Keratinocyte (primary cell): ENCODE measurements at regions not wholly inside any gene's neighbourhood (a gene's known extent, or its start where the extent isn't known, plus 50 kb on each side); places are given as distances from the start of the nearest gene placed in this dataset.

Source experiments
- DNase-seq: peaks from one replicate; pipeline ENCODE4 v3.0.0-alpha.2; 2011; ENCODE audit warnings: low read depth, missing footprints, low spot score
- FAIRE-seq: peaks from 2 replicates; lab custom pipeline; 2011; peaks lifted over from hg19 to GRCh38; lab: Jason Lieb, UNC
- H2AFZ ChIP-seq: 2 replicates; pipeline ENCODE4 v1.6.0; 2012; ENCODE audit warnings: low read length, control low read depth, inconsistent platforms; ENCODE audit not compliant: control insufficient read depth
- H3K27ac ChIP-seq: 2 replicates; pipeline ENCODE4 v1.5.1; 2011; ENCODE audit warnings: low read length; ENCODE audit not compliant: control insufficient read depth, insufficient read depth
- H3K27me3 ChIP-seq: 3 replicates; pipeline ENCODE4 v1.6.0; 2011; ENCODE audit warnings: low read length; ENCODE audit not compliant: control insufficient read depth, insufficient read depth; ENCODE audit errors: extremely low read depth
- H3K36me3 ChIP-seq, 2 experiments: 2 replicates in 1 of 2; 3 replicates in 1 of 2; pipeline ENCODE4 v1.5.1; 2011; ENCODE audit warnings: low read length in 2 of 2, mild to moderate bottlenecking in 1 of 2; ENCODE audit not compliant: control insufficient read depth in 2 of 2, insufficient read depth in 2 of 2; ENCODE audit errors: extremely low read depth in 1 of 2
- H3K4me1 ChIP-seq: 3 replicates; pipeline ENCODE4 v1.5.1; 2011; ENCODE audit warnings: low read length; ENCODE audit not compliant: control insufficient read depth, insufficient read depth; ENCODE audit errors: extremely low read depth
- H3K4me2 ChIP-seq: 3 replicates; pipeline ENCODE4 v1.6.0; 2011; ENCODE audit warnings: low read depth, low read length; ENCODE audit not compliant: control insufficient read depth, insufficient read depth; ENCODE audit errors: extremely low read depth
- H3K4me3 ChIP-seq, 3 experiments: fragments of 200-600 bp in 1 of 3; sonication (generic) in 1 of 3; 2 replicates in 2 of 3; 3 replicates in 1 of 3; pipeline ENCODE4 v1.5.1; 2011 to 2016; ENCODE audit warnings: low read length in 3 of 3, mild to moderate bottlenecking in 3 of 3, control low read depth in 2 of 3, inconsistent platforms in 1 of 3, low read depth in 1 of 3, mixed read lengths in 1 of 3, mixed run types in 1 of 3, moderate library complexity in 1 of 3; ENCODE audit not compliant: control insufficient read depth in 2 of 3, insufficient read depth in 2 of 3; ENCODE audit errors: extremely low read depth in 1 of 3
- H3K79me2 ChIP-seq: 2 replicates; pipeline ENCODE4 v1.6.0; 2012; ENCODE audit warnings: low read length; ENCODE audit not compliant: control insufficient read depth, insufficient read depth
- H3K9ac ChIP-seq: 3 replicates; pipeline ENCODE4 v1.6.0; 2011; ENCODE audit warnings: low read length; ENCODE audit not compliant: control insufficient read depth, insufficient read depth; ENCODE audit errors: extremely low read depth
- H3K9me1 ChIP-seq: 3 replicates; pipeline ENCODE4 v1.6.0; 2011; ENCODE audit warnings: low read length; ENCODE audit not compliant: control insufficient read depth, insufficient read depth; ENCODE audit errors: extremely low read depth
- H3K9me3 ChIP-seq: 2 replicates; pipeline ENCODE4 v1.5.1; 2012; ENCODE audit warnings: low read depth, low read length; ENCODE audit not compliant: control insufficient read depth
- H4K20me1 ChIP-seq: 3 replicates; pipeline ENCODE4 v1.6.0; 2011; ENCODE audit warnings: low read length; ENCODE audit not compliant: control insufficient read depth, insufficient read depth; ENCODE audit errors: extremely low read depth
- CTCF ChIP-seq, 3 experiments: IDR thresholded peaks in 1 of 3; conservative IDR thresholded peaks in 1 of 3; optimal IDR thresholded peaks in 1 of 3; 2 replicates in 2 of 3; 3 replicates in 1 of 3; pipeline versions ENCODE3 to v1.5.1; 2011; ENCODE audit warnings: low read length in 3 of 3, mild to moderate bottlenecking in 3 of 3, moderate library complexity in 2 of 3, control low read depth in 1 of 3, inconsistent platforms in 1 of 3; ENCODE audit not compliant: insufficient read depth in 2 of 3; ENCODE audit errors: extremely low read depth in 1 of 3
- EZH2 ChIP-seq: IDR thresholded peaks from one replicate; pipeline ENCODE4 v1.6.1; 2012; ENCODE audit warnings: inconsistent platforms, mild to moderate bottlenecking, low read length, moderate library complexity
- dilution Hi-C: fragments of 300-500 bp; cut with MboI; formaldehyde crosslinking; loops from one replicate; pipeline ENCODE4 v1.7.0; 2020; ENCODE audit warnings: low sequenced_read_pairs; ENCODE audit not compliant: extremely low pct_ligation_motif_present

GRCh38 chr9:129506892-129507291, 114.0 kb downstream of the C9orf50 start:
- Histone ChIP-seq H2AFZ (no peak overlapping the region), H3K27me3 (no peaks in the 10 kb centered on the region), H3K27ac (no peak overlapping the region), H3K79me2 (no peaks in the 10 kb centered on the region), H3K4me2 (no peak overlapping the region), H3K36me3 (no peaks in the 10 kb centered on the region), H3K4me3 (no peak overlapping the region), H3K9me3 (no peaks in the 10 kb centered on the region), H3K4me1 (peaks cover 3% of the 10 kb centered on the region), H3K9me1 (no peaks in the 10 kb centered on the region), H4K20me1 (no peaks in the 10 kb centered on the region), H3K9ac (no peak overlapping the region)
- DNase-seq (no peak), FAIRE-seq (no peak)
- dilution Hi-C loops = no loop called here
- TF ChIP-seq EZH2 = no peak

- H3K4me1 ChIP-seq = peaks cover 3% of the 10 kb centered on the region
- H3K4me2 ChIP-seq = no peak overlapping the region
- H3K9ac ChIP-seq = no peak overlapping the region
- FAIRE-seq (no peak), DNase-seq (no peak)
- no peak overlapping the region for H2AFZ ChIP-seq
- no peaks in the 10 kb centered on the region for H3K79me2 ChIP-seq
- TF ChIP-seq CTCF (optimal IDR thresholded peaks at IDR 0.05 in 1 of 3, IDR thresholded peaks at IDR 0.05 in 1 of 3, conservative IDR thresholded peaks at IDR 0.05 in 1 of 3; ENCODE audit: extremely low read depth in 1 of 3, insufficient read depth in 2 of 3, low read length in 3 of 3) (no peak), EZH2 (no peak)
- H3K36me3 ChIP-seq = no peaks in the 10 kb centered on the region
- H3K9me3 ChIP-seq = no peaks in the 10 kb centered on the region
- H3K4me3 ChIP-seq = no peak overlapping the region
- no peak overlapping the region for H3K27ac ChIP-seq
- no peaks in the 10 kb centered on the region for H4K20me1 ChIP-seq
- H3K27me3 ChIP-seq = no peaks in the 10 kb centered on the region
- dilution Hi-C loops = no loop called here
- H3K9me1 ChIP-seq = no peaks in the 10 kb centered on the region
These were observed 114.9 kb downstream of the C9orf50 start for GRCh38 chr9:129506041-129506440.

GRCh38 chr9:129505270-129505902, 115.5 kb downstream of the C9orf50 start:
- Histone ChIP-seq H3K9me1 (no peaks in the 10 kb centered on the region), H3K9me3 (no peaks in the 10 kb centered on the region), H3K36me3 (no peaks in the 10 kb centered on the region), H3K27ac (no peak overlapping the region), H3K4me3 (no peak overlapping the region), H3K27me3 (no peaks in the 10 kb centered on the region), H3K4me1 (peaks cover 3% of the 10 kb centered on the region), H4K20me1 (no peaks in the 10 kb centered on the region), H3K79me2 (no peaks in the 10 kb centered on the region), H2AFZ (no peak overlapping the region), H3K9ac (no peak overlapping the region), H3K4me2 (no peak overlapping the region)
- dilution Hi-C loops = no loop called here
- FAIRE-seq = no peak
- TF ChIP-seq EZH2 (no peak), CTCF (optimal IDR thresholded peaks at IDR 0.05 in 1 of 3, IDR thresholded peaks at IDR 0.05 in 1 of 3, conservative IDR thresholded peaks at IDR 0.05 in 1 of 3; ENCODE audit: extremely low read depth in 1 of 3, insufficient read depth in 2 of 3, low read length in 3 of 3) (no peak)
- no peak for DNase-seq
